GM12878 (cell line): ENCODE measurements at regions not wholly inside any gene's neighbourhood (a gene's known extent, or its start where the extent isn't known, plus 50 kb on each side); places are given as distances from the start of the nearest gene placed in this dataset.

Experiments used
- ATF2 ChIP-seq: IDR thresholded peaks from 2 replicates; pipeline ENCODE4 v1.6.1; 2012; ENCODE audit warnings: low read length, inconsistent platforms
- CBX3 ChIP-seq: fragments of 200-600 bp; sonication (generic); IDR thresholded peaks from 2 replicates; pipeline ENCODE4 v1.6.1; 2016; ENCODE audit warnings: low read depth, borderline replicate concordance
- CTCF ChIP-seq, 3 experiments: IDR thresholded peaks in 2 of 3; conservative IDR thresholded peaks in 1 of 3; 2 replicates each; pipeline ENCODE4 v1.5.1; 2011; ENCODE audit warnings: low read depth in 3 of 3, low read length in 3 of 3, mild to moderate bottlenecking in 3 of 3, control low read depth in 2 of 3, moderate library complexity in 2 of 3, inconsistent platforms in 1 of 3, mixed read lengths in 1 of 3; ENCODE audit not compliant: control insufficient read depth in 2 of 3, insufficient read depth in 1 of 3; ENCODE audit errors: extremely low read depth in 1 of 3
- EGR1 ChIP-seq, 2 experiments: IDR thresholded peaks; 1 replicate in 1 of 2; 2 replicates in 1 of 2; pipeline ENCODE4 v1.6.1; 2011 to 2012; ENCODE audit warnings: low read depth in 2 of 2, low read length in 2 of 2, borderline replicate concordance in 1 of 2, mild to moderate bottlenecking in 1 of 2, moderate library complexity in 1 of 2
- GABPA ChIP-seq: IDR thresholded peaks from 2 replicates; pipeline ENCODE4 v1.6.1; 2014; ENCODE audit warnings: antibody characterized with exemption, low read depth, mild to moderate bottlenecking, inconsistent platforms
- KAT2A ChIP-seq: conservative IDR thresholded peaks from 2 replicates; pipeline ENCODE4 v1.6.1; 2011; ENCODE audit warnings: low read depth, low read length; ENCODE audit not compliant: control insufficient read depth
- NFYB ChIP-seq: IDR thresholded peaks from 2 replicates; pipeline ENCODE4 v1.6.1; 2011; ENCODE audit warnings: low read depth, mild to moderate bottlenecking, low read length, improper control_type of control experiment, moderate library complexity; ENCODE audit not compliant: insufficient read depth
- NR2C2 ChIP-seq: IDR thresholded peaks from 2 replicates; pipeline ENCODE4 v1.6.1; 2011; ENCODE audit warnings: borderline replicate concordance, low read depth; ENCODE audit not compliant: control insufficient read depth, insufficient read length
- PKNOX1 ChIP-seq: fragments of 450-650 bp; IDR thresholded peaks from 2 replicates; pipeline ENCODE4 v1.6.1; 2016; ENCODE audit warnings: mild to moderate bottlenecking
- POLR2A ChIP-seq: IDR thresholded peaks from 2 replicates; pipeline ENCODE4 v1.6.1; 2011; ENCODE audit warnings: low read depth, mild to moderate bottlenecking, low read length
- RBBP5 ChIP-seq: fragments of 200-600 bp; sonication (generic); conservative IDR thresholded peaks from 2 replicates; pipeline ENCODE4 v1.6.1; 2016
- USF1 ChIP-seq: IDR thresholded peaks from 2 replicates; pipeline ENCODE4 v1.6.1; 2011; ENCODE audit warnings: borderline replicate concordance, low read depth, mild to moderate bottlenecking, moderate library complexity, mixed read lengths, low read length; ENCODE audit not compliant: insufficient read depth; ENCODE audit errors: extremely low read length
- YY1 ChIP-seq: IDR thresholded peaks from 2 replicates; pipeline ENCODE4 v1.6.1; 2011; ENCODE audit warnings: low read depth, mild to moderate bottlenecking, low read length

- TF ChIP-seq CTCF (IDR thresholded peaks at IDR 0.05 in 2 of 3, conservative IDR thresholded peaks at IDR 0.05 in 1 of 3; ENCODE audit: control insufficient read depth in 2 of 3, extremely low read depth in 1 of 3, insufficient read depth in 1 of 3, low read depth in 3 of 3, low read length in 3 of 3) = no peak
- TF ChIP-seq CBX3 = no peak
- no peak for TF ChIP-seq EGR1 (IDR thresholded peaks at IDR 0.05; ENCODE audit: borderline replicate concordance in 1 of 2, low read depth in 2 of 2, low read length in 2 of 2)
- no peak for TF ChIP-seq KAT2A
- TF ChIP-seq GABPA = no peak
- TF ChIP-seq YY1 = no peak
- no peak for TF ChIP-seq NR2C2
- TF ChIP-seq POLR2A = peak; percentile 27; the same call in 1 of the 2 replicates
- no peak for TF ChIP-seq RBBP5
- TF ChIP-seq USF1 = no peak
- TF ChIP-seq PKNOX1 = no peak
- TF ChIP-seq ATF2 = no peak
- TF ChIP-seq NFYB = no peak
Measured at GRCh38 chr10:3482200-3482993, 302.6 kb downstream of the KLF6 start.
